Esophagus muscularis mucosa (tissue), 4 donors: ENCODE measurements at regions not wholly inside any gene's neighbourhood (a gene's known extent, or its start where the extent isn't known, plus 50 kb on each side); places are given as distances from the start of the nearest gene placed in this dataset.

ENCODE experiments used
- EP300 ChIP-seq: sonication (generic); formaldehyde crosslinking; IDR thresholded peaks from one replicate; pipeline ENCODE4 v1.6.1; 2017; ENCODE audit warnings: antibody characterized with exemption
- POLR2A ChIP-seq: fragments of 450-650 bp; IDR thresholded peaks from one replicate; pipeline ENCODE4 v1.6.1; 2017; ENCODE audit warnings: antibody characterized with exemption, moderate library complexity, mild to moderate bottlenecking, low read depth
- POLR2AphosphoS5 ChIP-seq, 2 donors: sonication (generic); formaldehyde crosslinking; IDR thresholded peaks; one replicate each; pipeline ENCODE4 v1.6.1; 2017; ENCODE audit warnings: antibody characterized with exemption in 2 of 2
- TF ChIP-seq, protein P1 (sequence below), 3 experiments: fragments of 200-600 bp in 2 of 3; fragments of 450-650 bp in 1 of 3; sonication (generic) in 2 of 3; IDR thresholded peaks; one replicate each; pipeline ENCODE4 v1.5.1; 2017 to 2019; ENCODE audit warnings: antibody characterized with exemption in 3 of 3, mild to moderate bottlenecking in 2 of 3, moderate library complexity in 1 of 3

DNA sequence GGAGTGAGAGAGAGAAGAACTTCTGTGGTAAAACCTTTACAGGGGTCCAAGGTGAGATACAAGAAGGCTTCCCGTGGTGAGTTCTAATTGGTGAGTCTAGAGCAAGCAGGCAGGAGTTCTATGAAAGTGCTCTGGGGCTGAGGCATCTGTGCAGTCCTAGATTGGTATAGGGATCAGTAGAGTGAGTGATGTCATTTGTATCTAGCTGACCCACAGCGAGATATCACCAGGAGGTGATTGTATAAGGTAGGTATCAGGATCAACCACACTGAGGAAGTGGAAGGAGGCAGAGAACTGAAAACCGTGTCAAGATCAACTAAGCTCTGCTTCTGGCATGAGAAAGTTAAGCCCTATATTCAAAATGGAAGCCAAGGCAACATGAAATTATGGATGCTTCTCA is 1648.9 kb upstream of the TMEFF2 start:
- TF ChIP-seq EP300 (no peak), POLR2A (no peak), POLR2AphosphoS5 (IDR thresholded peaks at IDR 0.05) (no peak)
- TF ChIP-seq, protein P1, sequence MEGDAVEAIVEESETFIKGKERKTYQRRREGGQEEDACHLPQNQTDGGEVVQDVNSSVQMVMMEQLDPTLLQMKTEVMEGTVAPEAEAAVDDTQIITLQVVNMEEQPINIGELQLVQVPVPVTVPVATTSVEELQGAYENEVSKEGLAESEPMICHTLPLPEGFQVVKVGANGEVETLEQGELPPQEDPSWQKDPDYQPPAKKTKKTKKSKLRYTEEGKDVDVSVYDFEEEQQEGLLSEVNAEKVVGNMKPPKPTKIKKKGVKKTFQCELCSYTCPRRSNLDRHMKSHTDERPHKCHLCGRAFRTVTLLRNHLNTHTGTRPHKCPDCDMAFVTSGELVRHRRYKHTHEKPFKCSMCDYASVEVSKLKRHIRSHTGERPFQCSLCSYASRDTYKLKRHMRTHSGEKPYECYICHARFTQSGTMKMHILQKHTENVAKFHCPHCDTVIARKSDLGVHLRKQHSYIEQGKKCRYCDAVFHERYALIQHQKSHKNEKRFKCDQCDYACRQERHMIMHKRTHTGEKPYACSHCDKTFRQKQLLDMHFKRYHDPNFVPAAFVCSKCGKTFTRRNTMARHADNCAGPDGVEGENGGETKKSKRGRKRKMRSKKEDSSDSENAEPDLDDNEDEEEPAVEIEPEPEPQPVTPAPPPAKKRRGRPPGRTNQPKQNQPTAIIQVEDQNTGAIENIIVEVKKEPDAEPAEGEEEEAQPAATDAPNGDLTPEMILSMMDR (IDR thresholded peaks at IDR 0.05), result no peak
